Thoracic aorta (tissue), 2 donors: ENCODE measurements at regions not wholly inside any gene's neighbourhood (a gene's known extent, or its start where the extent isn't known, plus 50 kb on each side); places are given as distances from the start of the nearest gene placed in this dataset.
A peak's percentile ranks its signal among the peaks of the same experiment; 100 is the strongest.

Experiments
- ATAC-seq: fragments of 150-250 bp; one replicate; pipeline ENCODE4 v1.8.0; 2017; ENCODE audit warnings: low read depth; ENCODE audit not compliant: insufficient number of reproducible peaks, low FRiP score
- DNase-seq: peaks from one replicate; pipeline ENCODE4 v3.0.0-alpha.2; 2020; ENCODE audit warnings: low spot score
- H3K27ac ChIP-seq, 2 donors: fragments of 200-600 bp; sonication (generic); 1 replicate in 1 of 2; 2 replicates in 1 of 2; pipeline ENCODE4 v1.5.1; 2016; ENCODE audit warnings: mild to moderate bottlenecking in 2 of 2, moderate library complexity in 2 of 2
- H3K27me3 ChIP-seq: fragments of 200-600 bp; sonication (generic); replicated peaks from 2 replicates; pipeline ENCODE4 v1.6.0; 2016; ENCODE audit warnings: mild to moderate bottlenecking; ENCODE audit not compliant: insufficient read depth
- H3K36me3 ChIP-seq: fragments of 200-600 bp; sonication (generic); one replicate; pipeline ENCODE4 v1.5.1; 2016
- H3K4me1 ChIP-seq, 2 donors: fragments of 200-600 bp; sonication (generic); 1 replicate in 1 of 2; 2 replicates in 1 of 2; pipeline versions ENCODE4 v1.5.1 to v1.6.0; 2016; ENCODE audit warnings: low read depth in 2 of 2, mild to moderate bottlenecking in 1 of 2; ENCODE audit not compliant: control insufficient read depth in 1 of 2
- H3K4me3 ChIP-seq: fragments of 200-600 bp; sonication (generic); 2 replicates; pipeline ENCODE4 v1.5.1; 2016; ENCODE audit warnings: mild to moderate bottlenecking
- H3K9me3 ChIP-seq: fragments of 200-600 bp; sonication (generic); 2 replicates; pipeline ENCODE4 v1.5.1; 2016
- TF ChIP-seq, protein P1 (sequence below): fragments of 200-600 bp; sonication (generic); IDR thresholded peaks from one replicate; pipeline ENCODE4 v1.5.1; 2019; ENCODE audit warnings: antibody characterized with exemption

DNA sequence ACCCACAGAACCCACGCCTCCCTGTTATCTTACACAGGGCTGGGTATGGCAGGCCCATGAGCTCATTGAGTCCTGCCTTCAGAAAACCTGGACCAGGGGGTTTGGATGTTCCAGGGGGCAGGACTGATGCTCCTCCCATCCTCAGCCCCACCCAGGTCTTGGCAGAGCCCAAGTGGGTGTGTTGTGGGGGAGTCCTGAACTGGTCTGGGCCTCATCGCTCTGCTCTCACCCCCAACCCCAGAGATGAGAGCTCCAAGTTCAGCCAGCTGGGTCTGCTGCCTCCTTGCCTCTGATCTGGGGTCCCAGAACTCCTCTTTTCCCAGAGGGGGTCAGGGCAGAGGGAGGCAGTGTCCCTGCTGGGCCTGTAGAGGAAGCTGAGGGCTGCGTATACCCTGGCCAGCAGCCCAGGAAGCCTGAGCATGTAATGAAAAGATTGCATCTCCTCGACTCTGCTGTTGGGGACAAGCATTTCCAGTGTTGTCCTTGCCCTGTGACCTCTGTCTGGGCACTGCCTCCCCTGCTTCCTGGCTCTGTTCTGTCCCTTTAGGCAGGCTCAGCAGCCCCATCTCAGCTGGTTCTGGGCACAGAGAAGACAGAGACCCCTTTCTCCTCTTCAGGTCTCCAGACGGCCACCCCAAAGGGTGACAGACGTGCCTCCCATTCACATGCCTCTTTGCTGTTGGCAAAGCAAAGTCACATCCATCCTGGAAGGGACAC lies 54.7 kb upstream of the EPS8L3 start:
- no peaks in the 10 kb centered on the region for H3K9me3 ChIP-seq
- H3K27ac ChIP-seq = no peak overlapping the region
- DNase-seq (no peak), ATAC-seq (no peak)
- no peaks in the 10 kb centered on the region for H3K36me3 ChIP-seq
- peaks cover 27 to 56% of the 10 kb centered on the region in 2 donors for H3K4me1 ChIP-seq
- H3K27me3 ChIP-seq = no peaks in the 10 kb centered on the region
- TF ChIP-seq, protein P1, sequence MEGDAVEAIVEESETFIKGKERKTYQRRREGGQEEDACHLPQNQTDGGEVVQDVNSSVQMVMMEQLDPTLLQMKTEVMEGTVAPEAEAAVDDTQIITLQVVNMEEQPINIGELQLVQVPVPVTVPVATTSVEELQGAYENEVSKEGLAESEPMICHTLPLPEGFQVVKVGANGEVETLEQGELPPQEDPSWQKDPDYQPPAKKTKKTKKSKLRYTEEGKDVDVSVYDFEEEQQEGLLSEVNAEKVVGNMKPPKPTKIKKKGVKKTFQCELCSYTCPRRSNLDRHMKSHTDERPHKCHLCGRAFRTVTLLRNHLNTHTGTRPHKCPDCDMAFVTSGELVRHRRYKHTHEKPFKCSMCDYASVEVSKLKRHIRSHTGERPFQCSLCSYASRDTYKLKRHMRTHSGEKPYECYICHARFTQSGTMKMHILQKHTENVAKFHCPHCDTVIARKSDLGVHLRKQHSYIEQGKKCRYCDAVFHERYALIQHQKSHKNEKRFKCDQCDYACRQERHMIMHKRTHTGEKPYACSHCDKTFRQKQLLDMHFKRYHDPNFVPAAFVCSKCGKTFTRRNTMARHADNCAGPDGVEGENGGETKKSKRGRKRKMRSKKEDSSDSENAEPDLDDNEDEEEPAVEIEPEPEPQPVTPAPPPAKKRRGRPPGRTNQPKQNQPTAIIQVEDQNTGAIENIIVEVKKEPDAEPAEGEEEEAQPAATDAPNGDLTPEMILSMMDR = no peak
- H3K4me3 ChIP-seq = no peak overlapping the region

DNA sequence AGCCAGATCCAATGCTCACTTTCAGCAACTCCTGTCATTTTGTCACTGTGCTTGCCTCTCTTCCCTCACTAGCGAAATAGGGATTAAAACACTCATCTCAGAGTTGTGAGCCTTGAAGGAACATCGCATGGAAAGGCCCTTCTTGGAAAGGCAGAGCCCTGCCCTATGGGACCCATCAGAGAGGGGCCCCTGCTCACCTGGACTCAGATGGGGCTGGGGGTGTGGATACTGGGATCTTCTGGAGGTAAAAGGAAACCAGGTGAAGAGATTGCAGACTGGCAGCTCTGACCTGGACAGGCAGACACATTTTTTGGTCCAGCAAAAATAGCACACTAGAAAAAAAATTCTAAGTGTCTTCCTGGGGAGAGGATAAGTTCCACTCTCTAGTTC lies 54.2 kb upstream of the EPS8L3 start:
- ATAC-seq = no peak
- Histone ChIP-seq H3K9me3 (no peaks in the 10 kb centered on the region), H3K4me1 (peaks cover 22 to 50% of the 10 kb centered on the region in 2 donors), H3K4me3 (no peak overlapping the region), H3K27ac (no peak overlapping the region), H3K27me3 (no peaks in the 10 kb centered on the region), H3K36me3 (no peaks in the 10 kb centered on the region)
- TF ChIP-seq, protein P1 = no peak
- DNase-seq = no peak

DNA sequence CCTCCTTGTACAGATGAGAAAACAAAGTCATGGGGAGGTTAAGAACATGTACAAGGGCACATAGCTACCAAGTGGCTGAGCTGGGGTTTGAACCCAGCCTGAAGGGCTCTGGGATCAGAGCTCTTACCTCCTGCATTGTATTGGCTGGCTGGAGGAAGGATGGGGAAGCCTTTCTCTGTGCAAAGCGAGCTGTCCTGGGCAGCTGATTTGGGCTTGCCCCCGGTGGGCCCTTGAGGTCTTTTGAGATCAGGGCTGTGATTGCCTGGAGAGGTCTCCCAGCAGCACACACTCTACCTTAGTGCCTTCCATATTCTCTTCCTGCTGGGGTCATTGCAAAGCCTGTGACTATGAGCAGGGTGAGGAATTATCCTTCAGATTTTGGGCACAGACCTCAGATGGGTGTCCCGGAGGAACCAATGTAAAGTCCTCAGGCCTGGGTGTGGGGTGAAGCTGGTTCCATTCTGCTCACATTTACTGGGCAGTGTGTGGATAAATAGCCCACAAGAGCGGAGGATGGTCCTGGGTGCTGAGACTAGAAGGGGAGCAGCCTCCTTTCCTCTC lies 53.3 kb upstream of the EPS8L3 start:
- TF ChIP-seq, protein P1 = no peak
- H3K4me3 ChIP-seq = no peak overlapping the region
- H3K4me1 ChIP-seq = peaks cover 18 to 42% of the 10 kb centered on the region in 2 donors
- H3K27me3 ChIP-seq = no peaks in the 10 kb centered on the region
- peak overlapping the region; percentile 10 to 80 for H3K27ac ChIP-seq
- ATAC-seq (no peak), DNase-seq (no peak)
- H3K9me3 ChIP-seq = no peaks in the 10 kb centered on the region
- no peaks in the 10 kb centered on the region for H3K36me3 ChIP-seq

DNA sequence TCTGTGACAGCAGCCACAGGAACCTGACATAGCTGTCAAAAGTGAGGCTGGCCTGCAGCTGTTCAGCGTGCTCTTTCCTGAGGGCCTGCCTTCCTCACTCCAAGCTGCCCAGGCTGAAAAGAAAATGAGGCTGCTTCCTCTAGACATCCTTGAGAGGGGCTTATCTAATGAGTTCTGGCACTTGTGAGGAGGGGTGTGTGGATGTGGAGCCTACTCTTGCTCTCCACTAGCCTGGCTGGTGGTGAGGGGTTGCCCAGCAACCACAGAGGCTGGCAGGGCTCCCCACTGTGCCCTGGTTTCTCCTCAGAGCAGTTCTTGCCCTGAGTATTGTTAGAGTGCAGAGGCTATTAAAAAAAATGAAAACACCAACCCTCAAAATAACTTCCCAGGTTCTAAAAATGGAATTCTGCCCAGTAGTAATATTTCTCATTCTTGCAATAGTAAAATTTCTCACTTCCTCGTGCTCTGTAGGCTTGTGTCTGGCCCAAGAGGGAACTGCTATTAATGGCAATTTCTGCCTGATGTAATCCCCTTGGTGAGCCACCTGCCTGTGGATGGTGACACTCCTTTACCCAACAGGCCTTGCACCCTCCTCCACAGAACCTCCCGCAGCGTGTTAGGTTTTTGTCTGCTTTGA lies 52.6 kb upstream of the EPS8L3 start:
- H3K27me3 ChIP-seq = no peaks in the 10 kb centered on the region
- DNase-seq (no peak), ATAC-seq (peak; percentile 84)
- H3K4me1 ChIP-seq = peaks cover 11 to 35% of the 10 kb centered on the region in 2 donors
- no peaks in the 10 kb centered on the region for H3K36me3 ChIP-seq
- no peak overlapping the region for H3K4me3 ChIP-seq
- TF ChIP-seq, protein P1 = no peak
- H3K27ac ChIP-seq = peak overlapping the region; percentile 31 to 80
- no peaks in the 10 kb centered on the region for H3K9me3 ChIP-seq

DNA sequence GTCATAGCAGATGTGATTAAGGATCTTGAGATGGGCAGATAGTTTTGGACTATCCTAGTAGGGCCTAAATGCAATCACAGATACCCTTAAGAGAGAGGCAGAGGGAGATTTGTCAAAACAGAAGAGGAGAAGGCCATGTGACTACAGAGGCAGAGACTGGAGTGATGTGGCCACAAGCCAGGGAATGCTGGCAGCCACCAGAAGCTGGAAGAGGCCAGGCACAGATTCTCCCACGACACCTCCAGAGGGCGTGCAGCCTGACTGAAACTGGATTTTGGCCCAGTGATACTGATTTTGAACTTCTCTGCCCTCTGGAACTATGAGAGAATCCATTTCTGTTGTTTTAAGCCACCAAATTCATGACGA lies 52.1 kb upstream of the EPS8L3 start:
- Histone ChIP-seq H3K9me3 (no peaks in the 10 kb centered on the region), H3K27ac (peak overlapping the region; percentile 31 to 80), H3K36me3 (no peaks in the 10 kb centered on the region), H3K4me3 (no peak overlapping the region), H3K27me3 (no peaks in the 10 kb centered on the region), H3K4me1 (peaks cover 11 to 31% of the 10 kb centered on the region in 2 donors)
- DNase-seq (no peak), ATAC-seq (no peak)
- TF ChIP-seq, protein P1 = no peak
